Neutrophil (primary cell): ENCODE measurements at regions not wholly inside any gene's neighbourhood (a gene's known extent, or its start where the extent isn't known, plus 50 kb on each side); places are given as distances from the start of the nearest gene placed in this dataset.

Experiments used
- H3K27ac ChIP-seq: fragments of 200-600 bp; sonication (generic); 2 replicates; pipeline ENCODE4 v1.5.1; 2016; ENCODE audit warnings: mild to moderate bottlenecking, moderate library complexity
- H3K27me3 ChIP-seq: fragments of 200-600 bp; sonication (generic); 2 replicates; pipeline ENCODE4 v1.6.0; 2016; ENCODE audit warnings: mild to moderate bottlenecking
- H3K36me3 ChIP-seq: fragments of 200-600 bp; sonication (generic); 2 replicates; pipeline ENCODE4 v1.5.1; 2017
- H3K4me1 ChIP-seq, 2 experiments: fragments of 200-600 bp in 1 of 2; sonication (generic) in 1 of 2; 1 replicate in 1 of 2; 2 replicates in 1 of 2; pipeline versions ENCODE4 v1.5.1 to v1.6.1; 2013 to 2016; ENCODE audit warnings: low read depth in 1 of 2, low read length in 1 of 2, mild to moderate bottlenecking in 1 of 2, moderate library complexity in 1 of 2; ENCODE audit not compliant: control insufficient read depth in 1 of 2, insufficient read depth in 1 of 2
- H3K4me3 ChIP-seq, 2 experiments: fragments of 200-600 bp in 1 of 2; sonication (generic) in 1 of 2; 1 replicate in 1 of 2; 2 replicates in 1 of 2; pipeline ENCODE4 v1.5.1; 2013 to 2016; ENCODE audit warnings: low read depth in 1 of 2, low read length in 1 of 2, mild to moderate bottlenecking in 1 of 2, moderate library complexity in 1 of 2
- H3K9me3 ChIP-seq: fragments of 200-600 bp; sonication (generic); 2 replicates; pipeline ENCODE4 v1.5.1; 2016
- TF ChIP-seq, protein P1 (sequence below): fragments of 200-600 bp; sonication (generic); IDR thresholded peaks from 2 replicates; pipeline ENCODE4 v1.5.1; 2016; ENCODE audit warnings: antibody characterized with exemption

DNA sequence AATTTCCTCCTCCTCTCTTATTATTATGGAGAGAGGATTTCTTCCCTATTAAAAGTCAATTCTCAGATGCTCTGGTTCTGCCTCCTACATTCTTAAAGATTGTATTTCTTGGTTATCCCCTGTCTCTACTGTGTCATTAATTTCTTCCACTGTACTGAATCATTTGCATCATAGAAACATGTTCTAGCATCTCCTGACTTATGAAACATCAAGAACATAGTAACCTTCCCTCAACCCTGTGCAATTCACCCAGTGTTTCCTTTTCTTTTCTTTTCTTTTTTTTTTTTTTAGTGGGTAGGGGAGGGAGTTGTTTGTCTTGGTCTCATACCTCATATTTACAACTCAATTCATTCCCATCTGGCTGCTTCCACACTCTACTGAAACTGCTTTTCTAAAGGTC lies 288.0 kb upstream of the PLET1 start:
- Histone ChIP-seq H3K36me3 (no peaks in the 10 kb centered on the region), H3K27me3 (peaks cover 5% of the 10 kb centered on the region), H3K4me1 (no peaks in the 10 kb centered on the region), H3K4me3 (no peak overlapping the region), H3K9me3 (no peaks in the 10 kb centered on the region), H3K27ac (no peak overlapping the region)
- TF ChIP-seq, protein P1, sequence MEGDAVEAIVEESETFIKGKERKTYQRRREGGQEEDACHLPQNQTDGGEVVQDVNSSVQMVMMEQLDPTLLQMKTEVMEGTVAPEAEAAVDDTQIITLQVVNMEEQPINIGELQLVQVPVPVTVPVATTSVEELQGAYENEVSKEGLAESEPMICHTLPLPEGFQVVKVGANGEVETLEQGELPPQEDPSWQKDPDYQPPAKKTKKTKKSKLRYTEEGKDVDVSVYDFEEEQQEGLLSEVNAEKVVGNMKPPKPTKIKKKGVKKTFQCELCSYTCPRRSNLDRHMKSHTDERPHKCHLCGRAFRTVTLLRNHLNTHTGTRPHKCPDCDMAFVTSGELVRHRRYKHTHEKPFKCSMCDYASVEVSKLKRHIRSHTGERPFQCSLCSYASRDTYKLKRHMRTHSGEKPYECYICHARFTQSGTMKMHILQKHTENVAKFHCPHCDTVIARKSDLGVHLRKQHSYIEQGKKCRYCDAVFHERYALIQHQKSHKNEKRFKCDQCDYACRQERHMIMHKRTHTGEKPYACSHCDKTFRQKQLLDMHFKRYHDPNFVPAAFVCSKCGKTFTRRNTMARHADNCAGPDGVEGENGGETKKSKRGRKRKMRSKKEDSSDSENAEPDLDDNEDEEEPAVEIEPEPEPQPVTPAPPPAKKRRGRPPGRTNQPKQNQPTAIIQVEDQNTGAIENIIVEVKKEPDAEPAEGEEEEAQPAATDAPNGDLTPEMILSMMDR, result no peak

DNA sequence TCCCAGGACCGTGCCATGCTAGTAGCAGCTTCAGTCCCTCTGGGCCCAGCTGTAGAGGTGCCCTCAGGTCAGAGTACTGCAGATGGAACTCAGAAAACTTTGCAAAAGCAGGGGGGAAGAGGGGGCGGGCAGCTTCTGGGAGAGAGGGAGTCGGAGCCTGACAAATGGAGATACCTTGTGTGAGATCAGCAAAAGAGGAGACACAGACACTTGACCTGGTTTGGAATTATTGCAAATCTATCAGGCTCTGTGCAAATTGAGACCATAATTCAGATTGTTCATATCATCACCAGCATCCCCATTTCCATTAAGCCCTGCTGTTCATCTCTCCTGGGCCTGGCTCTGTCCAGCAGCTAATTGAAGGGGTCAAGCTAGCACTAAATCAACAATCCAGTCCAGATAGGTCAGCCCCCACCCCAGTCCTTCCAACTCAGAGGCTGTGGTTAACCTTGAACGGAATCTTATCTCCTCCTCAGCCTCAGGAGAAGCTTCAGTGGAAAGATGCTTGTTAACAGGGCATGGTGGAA lies 292.6 kb upstream of the PLET1 start:
- H3K4me1 ChIP-seq, result no peaks in the 10 kb centered on the region
- H3K27ac ChIP-seq, result no peak overlapping the region
- H3K36me3 ChIP-seq, result no peaks in the 10 kb centered on the region
- H3K27me3 ChIP-seq, result peaks cover 5% of the 10 kb centered on the region
- TF ChIP-seq, protein P1, result no peak
- no peak overlapping the region for H3K4me3 ChIP-seq
- H3K9me3 ChIP-seq, result no peaks in the 10 kb centered on the region

DNA sequence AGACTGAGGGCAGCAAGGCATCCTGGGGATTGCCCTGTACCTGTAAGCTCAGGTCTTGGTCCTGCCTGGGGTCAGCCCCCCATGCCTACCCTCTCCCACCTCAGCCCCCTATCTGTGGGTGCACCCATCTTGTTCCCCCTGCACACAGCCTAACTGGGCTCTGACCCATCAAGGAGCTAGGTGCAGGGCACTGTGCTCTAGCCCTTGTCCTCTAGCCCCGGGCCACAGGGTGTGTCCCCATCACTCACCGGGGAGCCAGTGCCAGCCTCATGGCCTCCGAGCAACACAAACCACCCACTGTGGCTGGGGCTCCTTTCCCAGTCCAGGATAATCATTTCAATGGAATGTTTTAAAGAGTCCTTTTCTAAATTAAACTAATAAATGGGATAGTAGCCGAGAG lies 293.9 kb upstream of the PLET1 start:
- H3K27me3 ChIP-seq, result no peaks in the 10 kb centered on the region
- H3K36me3 ChIP-seq, result no peaks in the 10 kb centered on the region
- H3K9me3 ChIP-seq, result no peaks in the 10 kb centered on the region
- H3K4me1 ChIP-seq, result no peaks in the 10 kb centered on the region
- H3K4me3 ChIP-seq, result no peak overlapping the region
- H3K27ac ChIP-seq, result no peak overlapping the region
- TF ChIP-seq, protein P1, result no peak

DNA sequence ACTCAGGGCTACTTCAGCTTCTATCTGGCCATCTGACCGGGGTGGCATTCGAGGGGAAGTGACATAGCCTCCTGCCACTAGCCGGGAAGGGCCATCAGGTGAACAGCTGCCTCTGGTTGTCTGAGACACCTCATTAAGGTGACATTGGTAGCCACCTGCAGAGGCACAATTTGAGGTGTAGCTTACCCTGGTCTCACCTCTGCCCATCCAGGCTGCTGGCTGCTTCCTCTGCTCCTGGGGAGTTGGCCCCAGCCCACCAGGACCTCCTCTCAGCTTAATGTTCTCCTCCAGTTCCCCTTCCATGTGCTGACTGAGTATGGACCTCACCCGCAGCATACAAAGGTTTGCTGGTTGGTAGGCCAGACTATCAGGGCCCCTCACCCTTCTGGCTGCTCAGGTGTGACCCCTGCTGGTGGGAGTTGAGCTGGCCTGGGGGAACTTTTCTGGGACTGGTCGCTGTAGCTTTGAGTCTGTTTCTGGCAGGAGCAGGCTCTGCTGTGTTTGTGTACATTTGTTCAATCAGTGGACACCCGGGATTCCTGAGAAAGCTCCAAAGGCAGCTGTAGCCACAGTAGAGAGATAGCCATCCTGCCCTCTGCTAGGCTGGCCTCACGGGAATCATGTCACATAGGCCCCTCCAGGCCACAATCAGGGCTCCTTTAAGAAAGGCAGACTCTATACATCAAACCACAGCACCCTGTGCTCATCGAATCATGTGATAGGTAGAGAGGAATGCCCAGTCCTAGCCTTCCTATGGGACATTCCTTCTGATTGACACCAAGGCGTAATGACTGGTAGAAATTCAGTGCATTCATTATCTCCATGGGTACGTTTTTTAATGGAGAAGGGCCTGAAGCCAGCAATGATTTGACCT lies 295.1 kb upstream of the PLET1 start:
- Histone ChIP-seq H3K36me3 (no peaks in the 10 kb centered on the region), H3K9me3 (no peaks in the 10 kb centered on the region), H3K4me3 (no peak overlapping the region), H3K27me3 (no peaks in the 10 kb centered on the region), H3K27ac (no peak overlapping the region), H3K4me1 (no peaks in the 10 kb centered on the region)
- TF ChIP-seq, protein P1, result no peak

DNA sequence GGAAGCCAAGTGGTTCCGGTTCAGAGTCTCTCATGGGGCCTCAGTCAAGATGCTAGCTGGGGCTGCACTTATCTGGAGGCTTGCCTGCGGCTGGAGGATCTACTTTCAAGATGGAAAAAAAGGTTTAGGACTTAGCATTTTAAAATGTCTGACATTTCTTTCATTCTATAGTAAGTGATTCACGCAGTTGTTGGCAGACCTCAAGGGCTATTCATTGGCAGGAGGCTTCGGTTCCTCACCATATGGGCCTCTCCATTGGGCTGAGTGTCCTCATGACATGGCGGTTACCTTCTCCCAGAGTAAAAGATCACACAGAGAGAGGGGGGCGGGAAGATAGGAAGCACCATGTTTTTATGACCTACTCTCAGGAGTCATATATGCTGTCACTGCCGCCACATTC lies 298.0 kb upstream of the PLET1 start:
- H3K4me1 ChIP-seq, result no peaks in the 10 kb centered on the region
- H3K27ac ChIP-seq, result no peak overlapping the region
- no peaks in the 10 kb centered on the region for H3K9me3 ChIP-seq
- no peak overlapping the region for H3K4me3 ChIP-seq
- H3K36me3 ChIP-seq, result no peaks in the 10 kb centered on the region
- TF ChIP-seq, protein P1, result no peak
- H3K27me3 ChIP-seq, result no peaks in the 10 kb centered on the region
